HG03432 (cell line): ENCODE measurements at regions not wholly inside any gene's neighbourhood (a gene's known extent, or its start where the extent isn't known, plus 50 kb on each side); places are given as distances from the start of the nearest gene placed in this dataset.
A peak's percentile ranks its signal among the peaks of the same experiment; 100 is the strongest.
"Not testable (repeated sequence)": the region's sequence is repeated elsewhere in the genome, so short reads cannot be mapped to it uniquely, and the experiment has no call there.

Experiments
- ATAC-seq: cut with Tn5 transposase; IDR thresholded peaks from one replicate; pipeline ENCODE4 v1.9.1; 2021; ENCODE audit warnings: mild to moderate bottlenecking, moderate library complexity; ENCODE audit not compliant: unreplicated experiment

GRCh38 chr11:14573539-14574057, 53.4 kb upstream of the PSMA1 start:
- ATAC-seq = not testable (repeated sequence)

DNA sequence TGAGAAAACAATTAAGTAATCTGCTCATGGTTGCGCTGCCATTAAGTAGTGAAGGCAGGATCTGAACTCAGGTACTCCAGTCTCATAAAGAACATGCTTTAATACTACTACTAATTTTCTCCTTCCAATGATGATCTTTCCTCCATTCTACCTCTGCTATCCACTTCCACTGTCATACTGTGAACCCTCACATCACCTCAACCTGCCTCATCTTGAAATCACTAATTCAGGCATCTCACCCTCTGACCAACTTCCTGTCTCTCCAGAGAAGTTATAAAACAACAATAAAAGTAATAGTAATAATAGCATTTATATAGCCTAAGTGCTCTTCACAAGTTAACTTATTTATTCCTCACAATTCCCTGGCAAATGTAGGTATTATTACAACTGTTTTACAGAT, 57.1 kb upstream of the PSMA1 start:
- ATAC-seq = no peak

- peak; percentile 24 for ATAC-seq
Measured at GRCh38 chr11:14577835-14578529, 57.8 kb upstream of the PSMA1 start.

- ATAC-seq = peak; percentile 99
Measured at GRCh38 chr11:14578541-14578956, 58.4 kb upstream of the PSMA1 start.

DNA sequence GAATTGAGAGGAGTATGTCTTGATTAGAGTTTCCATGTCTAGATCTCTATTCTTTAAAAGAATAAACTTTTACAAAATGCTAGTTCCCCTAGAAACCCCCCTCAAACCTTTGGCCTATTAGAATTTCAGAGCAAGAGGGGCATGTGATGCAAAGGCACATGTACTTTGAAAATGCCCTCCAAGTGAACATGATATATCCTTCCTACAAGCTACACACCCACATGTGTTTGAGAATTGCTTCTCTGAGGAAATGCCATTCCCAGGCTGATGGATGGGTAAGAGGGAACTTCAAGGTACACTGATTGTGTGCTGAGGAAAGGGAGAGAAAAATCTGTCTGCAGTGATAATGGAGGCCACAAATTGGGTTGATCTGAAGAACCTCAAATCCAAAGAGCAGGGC, 59.5 kb upstream of the PSMA1 start:
- ATAC-seq = no peak

DNA sequence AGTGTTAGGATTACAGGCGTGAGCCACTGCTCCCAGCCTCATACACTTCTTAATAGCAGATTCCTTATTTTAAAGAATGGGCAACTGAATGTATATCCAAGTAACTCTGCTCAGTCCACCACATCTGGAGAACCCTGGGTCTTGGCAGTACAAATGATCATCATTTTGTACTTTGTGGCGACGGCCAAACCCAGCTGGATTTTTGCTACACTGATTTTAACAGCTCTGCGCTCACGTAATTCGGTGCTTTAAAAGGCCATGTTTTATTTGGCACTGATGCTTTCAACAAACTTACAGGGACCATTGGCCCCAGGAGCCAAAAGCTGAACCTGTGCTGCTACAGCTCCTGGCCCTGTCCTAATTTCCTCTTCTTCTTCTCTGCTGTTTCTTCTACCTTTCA, 60.8 kb upstream of the PDE3B start:
- no peak for ATAC-seq

- no peak for ATAC-seq
Measured at GRCh38 chr11:14583252-14584034, 60.2 kb upstream of the PDE3B start.

GRCh38 chr11:14584035-14584363, 59.6 kb upstream of the PDE3B start:
- no peak for ATAC-seq

DNA sequence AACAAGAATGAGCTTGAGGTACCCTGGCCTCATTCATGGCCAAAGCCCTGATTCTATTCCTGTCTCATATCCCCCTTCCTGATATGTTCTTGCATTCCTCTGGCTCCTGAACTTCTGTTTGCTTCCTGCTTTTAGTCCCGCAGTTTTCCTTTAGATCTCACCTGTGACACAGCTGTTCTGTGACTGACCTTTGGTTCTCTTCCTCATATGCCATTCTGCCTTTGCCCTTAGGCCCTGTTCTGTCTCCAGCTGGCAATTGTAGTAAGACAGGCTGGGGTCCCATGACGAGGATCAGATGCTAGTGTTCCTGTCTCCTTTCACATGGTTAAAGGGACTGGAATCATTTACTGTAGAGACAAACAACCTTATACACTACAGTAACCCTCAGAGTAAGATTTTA, 59.0 kb upstream of the PDE3B start:
- no peak for ATAC-seq

DNA sequence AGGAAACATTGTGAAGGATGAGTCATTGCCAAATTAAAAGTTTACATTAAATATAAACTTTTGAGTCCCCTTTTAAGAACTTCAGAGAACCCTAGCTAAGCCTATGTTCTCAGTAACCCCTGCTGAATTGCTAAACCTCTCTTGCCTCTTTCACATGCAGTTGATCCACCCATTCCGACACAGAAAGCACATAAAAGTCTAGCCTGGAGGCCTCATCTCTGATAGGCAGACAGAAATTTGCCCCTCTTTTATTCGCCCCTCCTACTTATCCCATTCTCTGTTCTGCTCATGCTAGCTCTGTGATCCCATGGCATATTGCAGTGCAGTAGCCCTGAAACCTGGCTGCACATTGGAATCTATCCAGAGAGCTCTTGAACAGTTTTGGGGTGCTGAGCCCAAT, 58.2 kb upstream of the PDE3B start:
- no peak for ATAC-seq

GRCh38 chr11:14587258-14587657, 56.3 kb upstream of the PDE3B start:
- ATAC-seq = no peak

GRCh38 chr11:14588681-14589080, 54.9 kb upstream of the PDE3B start:
- no peak for ATAC-seq

DNA sequence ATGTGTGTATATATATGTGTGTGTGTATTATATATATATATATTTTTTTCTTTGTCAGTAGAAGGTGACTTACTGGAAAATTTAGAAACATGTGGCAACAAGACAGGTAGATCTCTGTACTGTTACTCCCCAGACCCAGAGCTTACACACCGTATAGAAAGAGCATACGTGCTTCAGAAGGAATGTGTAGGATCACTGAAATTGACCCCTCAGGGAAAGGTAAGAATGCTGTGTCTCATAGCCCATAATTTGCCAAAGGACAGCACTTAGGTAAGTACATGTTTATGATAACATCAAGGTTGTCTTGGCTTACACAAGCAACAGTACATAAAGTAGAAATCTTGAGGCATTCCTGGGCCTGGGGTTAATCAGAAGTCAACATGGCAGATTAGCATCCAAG, 54.2 kb upstream of the PDE3B start:
- no peak for ATAC-seq

DNA sequence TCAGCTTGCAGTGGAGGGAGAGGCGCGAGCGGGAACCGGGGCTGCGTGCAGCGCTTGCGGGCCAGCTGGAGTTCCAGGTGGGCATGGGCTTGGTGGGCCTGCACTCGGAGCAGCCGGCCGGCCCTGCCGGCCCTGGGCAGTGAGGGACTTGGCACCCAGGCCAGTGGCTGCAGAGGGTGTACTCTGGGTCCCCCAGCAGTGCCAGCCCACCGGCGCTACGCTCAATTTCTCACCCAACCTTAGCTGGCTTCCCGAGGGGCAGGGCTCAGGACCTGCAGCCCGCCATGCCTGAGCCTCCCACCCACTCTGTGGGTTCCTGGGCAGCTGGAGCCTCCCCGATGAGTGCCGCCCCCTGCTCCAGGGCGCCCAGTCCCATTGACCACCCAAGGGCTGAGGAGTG, 52.6 kb upstream of the PDE3B start:
- ATAC-seq = not testable (repeated sequence)

- no peak for ATAC-seq
Measured at GRCh38 chr11:14593671-14594070, 49.9 kb upstream of the PDE3B start.
